ENCODE measurements at regions not wholly inside any gene's neighbourhood (a gene's known extent, or its start where the extent isn't known, plus 50 kb on each side); places are given as distances from the start of the nearest gene placed in this dataset.

GRCh38 chr7:92992483-92992882 is 125.3 kb downstream of the SAMD9 start:
- Histone ChIP-seq H3K4me3 (no peak overlapping the region), H3K27me3 (no peaks in the 10 kb centered on the region), H3K9me3 (no peaks in the 10 kb centered on the region), H3K27ac (no peak overlapping the region), H3K4me1 (no peaks in the 10 kb centered on the region), H3K36me3 (no peaks in the 10 kb centered on the region)
- no peak for TF ChIP-seq CTCF (IDR thresholded peaks at IDR 0.05)
- 60 to 69% (median 68%) methylated on average over 3 of the region's 3 CpGs for WGBS, 5 donors
- intact Hi-C loops (cut with DNase I; ENCODE audit: low total_unique reads), result no loop called here
- no peak for DNase-seq

DNA sequence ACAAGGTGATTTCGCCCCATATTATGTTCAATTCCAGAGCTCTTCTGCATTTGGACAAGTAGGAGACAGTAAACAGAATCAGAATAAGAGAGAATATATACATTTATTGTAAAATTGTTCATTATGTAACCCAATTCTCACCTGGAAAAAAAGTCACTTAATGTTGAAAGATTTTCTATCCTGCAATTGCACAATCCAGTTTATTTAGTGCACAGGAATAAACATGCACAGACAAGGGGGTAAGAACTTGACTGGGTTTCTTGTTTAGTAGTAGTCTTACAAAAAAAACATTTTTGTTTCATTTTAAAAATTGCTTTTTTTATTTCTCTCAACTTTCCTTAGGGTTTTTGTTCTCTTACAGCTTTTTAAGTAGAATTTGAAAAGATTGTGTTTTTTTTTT is 126.6 kb downstream of the SAMD9 start:
- 87 to 100% (median 95%) methylated on average over 1 of the region's 1 CpG for WGBS, 5 donors
- intact Hi-C loops (cut with DNase I; ENCODE audit: low total_unique reads), result no loop called here
- Histone ChIP-seq H3K27ac (no peak overlapping the region), H3K9me3 (no peaks in the 10 kb centered on the region), H3K4me1 (no peaks in the 10 kb centered on the region), H3K36me3 (no peaks in the 10 kb centered on the region), H3K4me3 (no peak overlapping the region), H3K27me3 (no peaks in the 10 kb centered on the region)
- no peak for TF ChIP-seq EP300 (IDR thresholded peaks at IDR 0.05)
- TF ChIP-seq POLR2AphosphoS5 (IDR thresholded peaks at IDR 0.05), result no peak
- TF ChIP-seq POLR2A (IDR thresholded peaks at IDR 0.05), result no peak
- no peak for TF ChIP-seq CTCF (IDR thresholded peaks at IDR 0.05)
- no peak for DNase-seq

DNA sequence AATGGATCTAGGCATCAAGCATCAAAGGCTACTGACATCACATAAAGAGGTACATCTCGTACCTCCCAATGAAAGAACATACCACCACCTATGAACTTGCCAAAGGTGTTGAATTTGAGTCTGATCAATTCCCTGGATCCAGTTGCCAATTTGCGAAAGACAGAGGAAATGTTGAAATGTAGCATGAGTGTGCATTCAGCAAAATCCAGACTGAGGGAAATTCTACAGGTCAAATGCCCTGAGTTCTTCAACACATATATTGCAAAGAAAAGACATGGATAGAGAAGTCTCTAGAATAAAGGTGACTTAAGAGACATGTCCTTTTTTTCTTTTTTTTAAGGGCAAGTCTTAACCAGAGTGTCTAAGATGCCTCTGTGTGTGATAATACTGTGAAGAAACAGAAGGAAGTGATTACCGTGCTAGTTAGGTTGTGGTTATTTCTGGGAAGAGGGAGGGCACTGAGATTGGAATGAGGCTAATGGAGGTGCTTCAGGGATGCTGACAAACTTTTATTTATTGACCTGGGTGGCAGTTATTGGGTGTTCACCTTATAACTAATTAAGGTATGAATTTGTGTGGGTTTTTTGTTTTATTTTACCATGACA is 128.7 kb downstream of the SAMD9 start:
- no peak overlapping the region for H3K4me3 ChIP-seq
- WGBS, 5 donors, result 78 to 82% (median 80%) methylated on average over 3 of the region's 3 CpGs
- no peak overlapping the region for H3K27ac ChIP-seq
- H3K27me3 ChIP-seq, result no peaks in the 10 kb centered on the region
- intact Hi-C loops (cut with DNase I; ENCODE audit: low total_unique reads), result no loop called here
- TF ChIP-seq POLR2AphosphoS5 (IDR thresholded peaks at IDR 0.05) (no peak), CTCF (IDR thresholded peaks at IDR 0.05) (no peak), EP300 (IDR thresholded peaks at IDR 0.05) (no peak), POLR2A (IDR thresholded peaks at IDR 0.05) (no peak)
- H3K9me3 ChIP-seq, result no peaks in the 10 kb centered on the region
- DNase-seq, result no peak
- no peaks in the 10 kb centered on the region for H3K36me3 ChIP-seq
- H3K4me1 ChIP-seq, result no peaks in the 10 kb centered on the region

DNA sequence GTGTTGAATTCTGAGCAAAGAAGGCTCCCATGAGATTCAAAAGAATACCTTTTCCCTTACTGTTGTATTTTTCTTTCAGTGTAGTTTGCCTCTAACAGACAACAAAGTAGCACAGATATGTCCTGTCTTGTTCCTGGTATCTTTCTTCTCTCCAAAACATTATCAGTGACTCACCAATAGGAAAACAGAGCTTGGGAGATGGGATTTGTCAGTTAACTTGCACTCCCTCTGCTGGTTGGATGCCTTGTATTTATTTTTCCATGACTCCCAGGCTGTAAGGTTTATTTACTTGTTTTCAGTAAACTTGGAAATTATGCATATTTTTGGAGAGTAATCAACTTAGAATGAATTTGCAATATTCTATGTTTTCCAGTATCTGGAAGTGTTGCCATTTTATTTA is 129.7 kb downstream of the SAMD9 start:
- H3K36me3 ChIP-seq, result no peaks in the 10 kb centered on the region
- no peaks in the 10 kb centered on the region for H3K9me3 ChIP-seq
- intact Hi-C loops (cut with DNase I; ENCODE audit: low total_unique reads), result no loop called here
- DNase-seq, result peak in 1 of 2 donors; percentile 35
- H3K27me3 ChIP-seq, result no peaks in the 10 kb centered on the region
- no peak overlapping the region for H3K4me3 ChIP-seq
- H3K27ac ChIP-seq, result no peak overlapping the region
- H3K4me1 ChIP-seq, result no peaks in the 10 kb centered on the region
- TF ChIP-seq CTCF (IDR thresholded peaks at IDR 0.05) (peak in 2 of 7 experiments; percentile 16 to 30), POLR2AphosphoS5 (IDR thresholded peaks at IDR 0.05) (no peak)

All from stomach (tissue), 8 donors.